HCT116 (cell line): ENCODE measurements at regions not wholly inside any gene's neighbourhood (a gene's known extent, or its start where the extent isn't known, plus 50 kb on each side); places are given as distances from the start of the nearest gene placed in this dataset.

Source experiments
- ATAC-seq: fragments of 200-7000 bp; cut with Tn5 transposase; 2 replicates; pipeline ENCODE4 v1.9.1; 2020; ENCODE audit warnings: mild to moderate bottlenecking, moderate library complexity
- BruUV-seq: library from RNA; stranded (reverse); fragments of 400-500 nt; replicated peaks from 2 replicates; lab custom pipeline; 2021; lab: Mats Ljungman, UMichigan
- CTCF ChIA-PET: fragments of 300-600 bp; sonication (Branson Sonifier 250); formaldehyde crosslinking; loops from one replicate; lab custom pipeline; 2021; ENCODE audit warnings: antibody characterized with exemption; lab: Charles Lee
- POLR2A ChIA-PET: fragments of 300-600, 350-600 bp; sonication (Branson Sonifier 250); formaldehyde crosslinking; loops from one replicate; lab custom pipeline; 2021; ENCODE audit warnings: antibody characterized with exemption; lab: Charles Lee
- RAD21 ChIA-PET, 2 experiments: fragments of 300-600 bp; sonication (Branson Sonifier 250); formaldehyde crosslinking; loops; one replicate each; lab custom pipeline; 2023; ENCODE audit warnings: low total read pairs in 2 of 2; ENCODE audit not compliant: uncharacterized antibody in 2 of 2, unreplicated experiment in 2 of 2, low non-redundant PET in 1 of 2; lab: Charles Lee
- DNase-seq: peaks from one replicate; pipeline ENCODE4 v3.0.0-alpha.2; 2010; ENCODE audit warnings: low read depth, low spot score
- H2AFZ ChIP-seq: fragments of 200-600 bp; shearing (Covaris generic), sonication (generic); 2 replicates; pipeline ENCODE4 v1.6.1; 2017; ENCODE audit warnings: low read depth, mixed run types, mixed read lengths, antibody characterized with exemption, low read length; ENCODE audit not compliant: poor library complexity, severe bottlenecking
- H3K27ac ChIP-seq: 2 replicates; pipeline ENCODE4 v1.5.1; 2012; ENCODE audit warnings: low read depth, low read length
- H3K27me3 ChIP-seq: fragments of 200-600 bp; sonication (generic); 2 replicates; pipeline ENCODE4 v1.6.1; 2016; ENCODE audit warnings: mixed run types, low read length, mixed read lengths; ENCODE audit not compliant: insufficient read depth
- H3K36me3 ChIP-seq, 2 experiments: fragments of 200-500 bp in 1 of 2; fragments of 200-600 bp in 1 of 2; sonication (Bioruptor generic) in 1 of 2; sonication (generic) in 1 of 2; 2 replicates each; pipeline versions ENCODE4 v1.5.1 to v1.6.1; 2014 to 2016; ENCODE audit warnings: low read length in 2 of 2, inconsistent platforms in 1 of 2, mixed read lengths in 1 of 2, mixed run types in 1 of 2; ENCODE audit not compliant: insufficient read depth in 2 of 2, control insufficient read depth in 1 of 2
- H3K4me1 ChIP-seq, 2 experiments: fragments of 200-600 bp in 1 of 2; sonication (generic) in 1 of 2; 2 replicates each; pipeline versions ENCODE4 v1.5.1 to v1.6.1; 2012 to 2017; ENCODE audit warnings: low read length in 2 of 2, inconsistent platforms in 1 of 2, mild to moderate bottlenecking in 1 of 2, mixed read lengths in 1 of 2, mixed run types in 1 of 2, moderate library complexity in 1 of 2; ENCODE audit not compliant: insufficient read depth in 2 of 2, control insufficient read depth in 1 of 2
- H3K4me2 ChIP-seq: fragments of 200-600 bp; sonication (generic); 2 replicates; pipeline ENCODE4 v1.6.1; 2017; ENCODE audit warnings: mixed run types, low read length, mixed read lengths
- H3K4me3 ChIP-seq, 2 experiments: fragments of 200-600 bp in 1 of 2; sonication (generic) in 1 of 2; replicated peaks in 1 of 2; 2 replicates each; pipeline ENCODE4 v1.5.1; 2011 to 2016; ENCODE audit warnings: low read length in 2 of 2, control low read depth in 1 of 2, low read depth in 1 of 2, mild to moderate bottlenecking in 1 of 2, mixed read lengths in 1 of 2, mixed run types in 1 of 2
- H3K79me2 ChIP-seq: fragments of 200-600 bp; sonication (generic); 2 replicates; pipeline ENCODE4 v1.6.1; 2017; ENCODE audit warnings: mild to moderate bottlenecking, mixed run types, low read length, moderate library complexity, mixed read lengths; ENCODE audit not compliant: insufficient read depth
- H3K9ac ChIP-seq: fragments of 200-600 bp; sonication (generic); 2 replicates; pipeline ENCODE4 v1.6.1; 2016; ENCODE audit warnings: low read length, mixed read lengths
- H3K9me2 ChIP-seq: fragments of 200-600 bp; sonication (generic), shearing (Covaris generic); 2 replicates; pipeline ENCODE4 v1.6.1; 2017; ENCODE audit warnings: mixed run types, mild to moderate bottlenecking, moderate library complexity; ENCODE audit not compliant: insufficient read depth
- H3K9me3 ChIP-seq, 2 experiments: fragments of 200-500 bp in 1 of 2; fragments of 200-600 bp in 1 of 2; sonication (Bioruptor generic) in 1 of 2; sonication (generic) in 1 of 2; 2 replicates each; pipeline ENCODE4 v1.6.1; 2014 to 2017; ENCODE audit warnings: low read length in 2 of 2, mixed read lengths in 2 of 2, inconsistent platforms in 1 of 2, low read depth in 1 of 2, mild to moderate bottlenecking in 1 of 2, mixed run types in 1 of 2, moderate library complexity in 1 of 2; ENCODE audit not compliant: control insufficient read depth in 1 of 2, insufficient read depth in 1 of 2
- H4K20me1 ChIP-seq: fragments of 200-600 bp; sonication (generic), shearing (Covaris generic); 2 replicates; pipeline ENCODE4 v1.6.1; 2017; ENCODE audit warnings: mixed run types, mild to moderate bottlenecking, moderate library complexity; ENCODE audit not compliant: insufficient read depth
- CBX3 ChIP-seq: IDR thresholded peaks from 2 replicates; pipeline ENCODE4 v1.6.1; 2012; ENCODE audit warnings: low read depth
- CEBPB ChIP-seq: IDR thresholded peaks from 2 replicates; pipeline ENCODE4 v1.6.1; 2012; ENCODE audit warnings: low read depth
- EGR1 ChIP-seq: IDR thresholded peaks from 2 replicates; pipeline ENCODE4 v1.6.1; 2012; ENCODE audit warnings: low read depth
- ELF1 ChIP-seq: IDR thresholded peaks from 2 replicates; pipeline ENCODE4 v1.6.1; 2012; ENCODE audit warnings: low read depth, borderline replicate concordance
- EZH2 ChIP-seq: fragments of 200-600 bp; sonication (generic); IDR thresholded peaks from 2 replicates; pipeline ENCODE4 v1.6.1; 2017; ENCODE audit warnings: antibody characterized with exemption, mixed run types
- FOSL1 ChIP-seq: IDR thresholded peaks from 2 replicates; pipeline ENCODE4 v1.6.1; 2012; ENCODE audit warnings: low read depth
- JUND ChIP-seq: IDR thresholded peaks from 2 replicates; pipeline ENCODE4 v1.6.1; 2012
- POLR2A ChIP-seq: IDR thresholded peaks from 2 replicates; pipeline ENCODE4 v1.7.0; 2011; ENCODE audit warnings: borderline replicate concordance; ENCODE audit not compliant: insufficient read depth, insufficient read length; ENCODE audit errors: extremely low read depth
- POLR2AphosphoS5 ChIP-seq: IDR thresholded peaks from 2 replicates; pipeline ENCODE4 v1.6.1; 2011; ENCODE audit warnings: mild to moderate bottlenecking, low read depth, low read length, moderate library complexity
- SIN3A ChIP-seq: IDR thresholded peaks from 2 replicates; pipeline ENCODE4 v1.6.1; 2012; ENCODE audit warnings: low read depth
- SP1 ChIP-seq: IDR thresholded peaks from 2 replicates; pipeline ENCODE4 v1.6.1; 2012; ENCODE audit warnings: low read depth
- TCF7L2 ChIP-seq: IDR thresholded peaks from 2 replicates; pipeline ENCODE4 v1.7.0; 2011; ENCODE audit warnings: borderline replicate concordance, inconsistent platforms; ENCODE audit not compliant: insufficient read depth, insufficient read length; ENCODE audit errors: extremely low read depth
- ZFX ChIP-seq: fragments of 450-650 bp; IDR thresholded peaks from 2 replicates; pipeline ENCODE4 v1.6.1; 2017
- ZNF274 ChIP-seq: fragments of 200-500 bp; sonication (Bioruptor generic); IDR thresholded peaks from 2 replicates; pipeline ENCODE4 v1.6.1; 2014; ENCODE audit warnings: mild to moderate bottlenecking, low read depth, low read length, inconsistent platforms
- intact Hi-C: fragments of 100-400 bp; cut with micrococcal nuclease; formaldehyde crosslinking; loops from 2 replicates; pipeline ENCODE4 v1.10.0; 2022
- TF ChIP-seq, protein P1 (sequence below): IDR thresholded peaks from 2 replicates; pipeline ENCODE4 v1.6.1; 2012
- TF ChIP-seq, protein P2 (sequence below): IDR thresholded peaks from 2 replicates; pipeline ENCODE4 v1.6.1; 2012; ENCODE audit warnings: low read depth
- TF ChIP-seq, protein P3 (sequence below): IDR thresholded peaks from 2 replicates; pipeline ENCODE4 v1.6.1; 2012

DNA sequence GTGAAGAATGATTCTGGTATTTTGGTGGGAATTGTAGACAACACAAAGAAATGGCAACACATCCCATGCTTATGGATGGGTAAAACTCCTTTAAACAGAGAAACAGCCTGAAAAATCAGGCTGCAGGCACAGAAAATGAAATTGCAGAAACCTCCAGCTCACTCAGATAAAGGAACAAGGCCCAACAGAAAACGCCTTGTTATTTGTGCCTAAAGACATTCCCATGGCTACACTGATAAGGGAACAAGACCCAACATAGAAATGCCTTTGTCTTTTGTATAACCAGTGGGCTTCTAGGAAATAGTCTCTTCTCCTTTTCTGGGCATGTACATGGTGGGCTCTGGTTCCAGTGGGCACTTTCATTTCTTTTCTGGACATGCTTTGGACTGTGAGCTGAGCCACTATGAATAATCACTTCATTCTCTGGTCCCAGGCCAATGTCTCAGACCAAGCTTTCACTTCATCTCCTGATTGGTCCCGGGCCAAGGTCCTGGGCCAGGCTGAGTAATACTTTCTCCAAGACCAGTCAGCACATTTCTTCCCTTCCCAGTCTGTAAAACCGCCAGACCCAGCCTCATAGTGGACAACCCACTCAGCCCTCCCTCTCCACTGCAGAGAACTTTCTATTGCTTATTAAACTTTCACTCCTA, 160.5 kb downstream of the TBX22 start:
- DNase-seq = no peak
- no peaks in the 10 kb centered on the region for H3K79me2 ChIP-seq
- no peaks in the 10 kb centered on the region for H3K27me3 ChIP-seq
- H3K4me3 ChIP-seq = no peak overlapping the region
- intact Hi-C loops = no loop called here
- ChIA-PET POLR2A (no interaction called here), CTCF (no interaction called here), RAD21 (no interaction called here)
- H3K9me2 ChIP-seq = no peaks in the 10 kb centered on the region
- H3K4me1 ChIP-seq = no peaks in the 10 kb centered on the region
- no peaks in the 10 kb centered on the region for H3K36me3 ChIP-seq
- BruUV-seq = no TSS peak
- no peak overlapping the region for H2AFZ ChIP-seq
- no peaks in the 10 kb centered on the region for H4K20me1 ChIP-seq
- TF ChIP-seq ZFX (no peak), ZNF274 (no peak), FOSL1 (no peak), EGR1 (no peak), CEBPB (no peak), ELF1 (no peak), JUND (no peak), SIN3A (no peak), EZH2 (no peak), POLR2AphosphoS5 (no peak), TCF7L2 (no peak), CBX3 (no peak), SP1 (no peak), POLR2A (no peak)
- TF ChIP-seq, protein P1, sequence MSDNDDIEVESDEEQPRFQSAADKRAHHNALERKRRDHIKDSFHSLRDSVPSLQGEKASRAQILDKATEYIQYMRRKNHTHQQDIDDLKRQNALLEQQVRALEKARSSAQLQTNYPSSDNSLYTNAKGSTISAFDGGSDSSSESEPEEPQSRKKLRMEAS = no peak
- TF ChIP-seq, protein P2, sequence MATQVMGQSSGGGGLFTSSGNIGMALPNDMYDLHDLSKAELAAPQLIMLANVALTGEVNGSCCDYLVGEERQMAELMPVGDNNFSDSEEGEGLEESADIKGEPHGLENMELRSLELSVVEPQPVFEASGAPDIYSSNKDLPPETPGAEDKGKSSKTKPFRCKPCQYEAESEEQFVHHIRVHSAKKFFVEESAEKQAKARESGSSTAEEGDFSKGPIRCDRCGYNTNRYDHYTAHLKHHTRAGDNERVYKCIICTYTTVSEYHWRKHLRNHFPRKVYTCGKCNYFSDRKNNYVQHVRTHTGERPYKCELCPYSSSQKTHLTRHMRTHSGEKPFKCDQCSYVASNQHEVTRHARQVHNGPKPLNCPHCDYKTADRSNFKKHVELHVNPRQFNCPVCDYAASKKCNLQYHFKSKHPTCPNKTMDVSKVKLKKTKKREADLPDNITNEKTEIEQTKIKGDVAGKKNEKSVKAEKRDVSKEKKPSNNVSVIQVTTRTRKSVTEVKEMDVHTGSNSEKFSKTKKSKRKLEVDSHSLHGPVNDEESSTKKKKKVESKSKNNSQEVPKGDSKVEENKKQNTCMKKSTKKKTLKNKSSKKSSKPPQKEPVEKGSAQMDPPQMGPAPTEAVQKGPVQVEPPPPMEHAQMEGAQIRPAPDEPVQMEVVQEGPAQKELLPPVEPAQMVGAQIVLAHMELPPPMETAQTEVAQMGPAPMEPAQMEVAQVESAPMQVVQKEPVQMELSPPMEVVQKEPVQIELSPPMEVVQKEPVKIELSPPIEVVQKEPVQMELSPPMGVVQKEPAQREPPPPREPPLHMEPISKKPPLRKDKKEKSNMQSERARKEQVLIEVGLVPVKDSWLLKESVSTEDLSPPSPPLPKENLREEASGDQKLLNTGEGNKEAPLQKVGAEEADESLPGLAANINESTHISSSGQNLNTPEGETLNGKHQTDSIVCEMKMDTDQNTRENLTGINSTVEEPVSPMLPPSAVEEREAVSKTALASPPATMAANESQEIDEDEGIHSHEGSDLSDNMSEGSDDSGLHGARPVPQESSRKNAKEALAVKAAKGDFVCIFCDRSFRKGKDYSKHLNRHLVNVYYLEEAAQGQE = no peak
- TF ChIP-seq, protein P3, sequence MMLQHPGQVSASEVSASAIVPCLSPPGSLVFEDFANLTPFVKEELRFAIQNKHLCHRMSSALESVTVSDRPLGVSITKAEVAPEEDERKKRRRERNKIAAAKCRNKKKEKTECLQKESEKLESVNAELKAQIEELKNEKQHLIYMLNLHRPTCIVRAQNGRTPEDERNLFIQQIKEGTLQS = no peak
- no peak overlapping the region for H3K9ac ChIP-seq
- no peak for ATAC-seq
- H3K9me3 ChIP-seq = no peaks in the 10 kb centered on the region
- no peak overlapping the region for H3K27ac ChIP-seq
- no peak overlapping the region for H3K4me2 ChIP-seq
